Thoracic aorta (tissue), 2 donors: ENCODE measurements at regions not wholly inside any gene's neighbourhood (a gene's known extent, or its start where the extent isn't known, plus 50 kb on each side); places are given as distances from the start of the nearest gene placed in this dataset.
"Not testable (repeated sequence)": the region's sequence is repeated elsewhere in the genome, so short reads cannot be mapped to it uniquely, and the experiment has no call there.

Experiments used
- ATAC-seq: fragments of 150-250 bp; one replicate; pipeline ENCODE4 v1.8.0; 2017; ENCODE audit warnings: low read depth; ENCODE audit not compliant: insufficient number of reproducible peaks, low FRiP score
- DNase-seq: peaks from one replicate; pipeline ENCODE4 v3.0.0-alpha.2; 2020; ENCODE audit warnings: low spot score
- H3K27ac ChIP-seq, 2 donors: fragments of 200-600 bp; sonication (generic); 1 replicate in 1 of 2; 2 replicates in 1 of 2; pipeline ENCODE4 v1.5.1; 2016; ENCODE audit warnings: mild to moderate bottlenecking in 2 of 2, moderate library complexity in 2 of 2
- H3K27me3 ChIP-seq: fragments of 200-600 bp; sonication (generic); replicated peaks from 2 replicates; pipeline ENCODE4 v1.6.0; 2016; ENCODE audit warnings: mild to moderate bottlenecking; ENCODE audit not compliant: insufficient read depth
- H3K36me3 ChIP-seq: fragments of 200-600 bp; sonication (generic); one replicate; pipeline ENCODE4 v1.5.1; 2016
- H3K4me1 ChIP-seq, 2 donors: fragments of 200-600 bp; sonication (generic); 1 replicate in 1 of 2; 2 replicates in 1 of 2; pipeline versions ENCODE4 v1.5.1 to v1.6.0; 2016; ENCODE audit warnings: low read depth in 2 of 2, mild to moderate bottlenecking in 1 of 2; ENCODE audit not compliant: control insufficient read depth in 1 of 2
- H3K4me3 ChIP-seq: fragments of 200-600 bp; sonication (generic); 2 replicates; pipeline ENCODE4 v1.5.1; 2016; ENCODE audit warnings: mild to moderate bottlenecking
- H3K9me3 ChIP-seq: fragments of 200-600 bp; sonication (generic); 2 replicates; pipeline ENCODE4 v1.5.1; 2016
- CTCF ChIP-seq: fragments of 200-600 bp; sonication (generic); IDR thresholded peaks from one replicate; pipeline ENCODE4 v1.5.1; 2019; ENCODE audit warnings: antibody characterized with exemption

- H3K4me1 ChIP-seq = no peaks in the 10 kb centered on the region
- TF ChIP-seq CTCF = no peak
- no peak overlapping the region for H3K4me3 ChIP-seq
- DNase-seq (no peak), ATAC-seq (no peak)
- H3K27ac ChIP-seq = no peak overlapping the region
- H3K36me3 ChIP-seq = no peaks in the 10 kb centered on the region
- H3K9me3 ChIP-seq = no peaks in the 10 kb centered on the region
- H3K27me3 ChIP-seq = no peaks in the 10 kb centered on the region
Measured at GRCh38 chr15:91649831-91650321, 203.6 kb upstream of the SLCO3A1 start.

- ATAC-seq = no peak
- no peaks in the 10 kb centered on the region for H3K4me1 ChIP-seq
- no peak for TF ChIP-seq CTCF
Measured at GRCh38 chr15:91651251-91651650, 202.3 kb upstream of the SLCO3A1 start.

GRCh38 chr15:91652610-91653207 lies 200.8 kb upstream of the SLCO3A1 start:
- no peak for TF ChIP-seq CTCF
- DNase-seq (no peak), ATAC-seq (no peak)
- no peak overlapping the region for H3K27ac ChIP-seq
- H3K9me3 ChIP-seq = no peaks in the 10 kb centered on the region
- H3K27me3 ChIP-seq = no peaks in the 10 kb centered on the region
- H3K4me3 ChIP-seq = no peak overlapping the region
- no peaks in the 10 kb centered on the region for H3K4me1 ChIP-seq
- no peaks in the 10 kb centered on the region for H3K36me3 ChIP-seq

More at GRCh38 chr15:91651251-91651650, 202.3 kb upstream of the SLCO3A1 start:
- H3K27ac ChIP-seq = no peak overlapping the region
- H3K4me3 ChIP-seq = no peak overlapping the region
- no peaks in the 10 kb centered on the region for H3K27me3 ChIP-seq
- DNase-seq = no peak
- no peaks in the 10 kb centered on the region for H3K36me3 ChIP-seq
- H3K9me3 ChIP-seq = no peaks in the 10 kb centered on the region

- not testable (repeated sequence) for H3K36me3 ChIP-seq, H3K4me3 ChIP-seq, DNase-seq, H3K4me1 ChIP-seq, ATAC-seq, H3K27ac ChIP-seq, H3K9me3 ChIP-seq, H3K27me3 ChIP-seq
Measured at GRCh38 chr15:91655563-91656290, 197.8 kb upstream of the SLCO3A1 start.

GRCh38 chr15:91660174-91660649 lies 193.3 kb upstream of the SLCO3A1 start:
- no peak for TF ChIP-seq CTCF
- Histone ChIP-seq H3K9me3 (no peaks in the 10 kb centered on the region), H3K36me3 (no peaks in the 10 kb centered on the region), H3K4me1 (no peaks in the 10 kb centered on the region), H3K27me3 (no peaks in the 10 kb centered on the region), H3K4me3 (no peak overlapping the region), H3K27ac (no peak overlapping the region)
- ATAC-seq = no peak
- no peak for DNase-seq
